ENCODE measurements at regions not wholly inside any gene's neighbourhood (a gene's known extent, or its start where the extent isn't known, plus 50 kb on each side); places are given as distances from the start of the nearest gene placed in this dataset.
A peak's percentile ranks its signal among the peaks of the same experiment; 100 is the strongest.

DNA sequence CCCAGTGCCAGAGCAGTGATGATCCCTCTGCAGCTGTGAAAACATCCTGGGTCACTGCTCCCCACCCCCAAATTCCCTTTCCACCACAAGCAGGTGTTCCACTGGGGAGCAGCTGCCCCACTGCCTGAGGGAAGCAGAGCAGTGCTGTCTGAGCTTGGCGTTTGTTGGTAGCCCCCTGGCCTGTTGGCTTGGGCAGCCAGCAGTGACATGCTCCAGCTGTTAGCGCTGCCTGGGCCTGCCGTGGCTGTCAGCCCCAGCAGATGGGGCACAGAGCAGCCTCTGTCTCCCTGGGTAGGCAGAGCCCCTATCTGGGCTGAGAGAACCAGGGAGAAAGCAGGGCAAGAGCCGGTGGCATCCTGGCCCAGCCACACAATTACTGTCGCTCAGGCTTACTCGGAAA lies 247.7 kb downstream of the GLI2 start:
- peak; percentile 9 for DNase-seq

DNA sequence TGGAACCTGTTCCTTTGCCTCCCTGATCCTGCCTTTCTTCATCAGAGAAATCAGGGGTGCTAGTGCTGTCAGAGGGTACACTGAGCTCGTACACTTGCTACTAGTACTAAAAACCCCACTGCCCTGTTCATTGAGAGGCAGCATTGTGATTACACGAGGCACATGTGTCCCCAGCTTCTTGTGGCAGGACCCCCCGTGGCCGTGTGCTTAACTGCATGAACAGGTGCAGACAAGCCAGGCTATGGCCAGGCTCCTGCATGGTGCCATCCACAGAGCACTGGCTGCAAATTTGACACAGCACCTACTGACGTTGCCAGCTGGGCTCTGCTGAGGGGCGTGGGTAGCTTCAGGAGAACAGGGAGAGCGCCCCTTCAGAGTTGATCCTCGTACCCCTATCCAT lies 248.4 kb downstream of the GLI2 start:
- no peak for DNase-seq

DNA sequence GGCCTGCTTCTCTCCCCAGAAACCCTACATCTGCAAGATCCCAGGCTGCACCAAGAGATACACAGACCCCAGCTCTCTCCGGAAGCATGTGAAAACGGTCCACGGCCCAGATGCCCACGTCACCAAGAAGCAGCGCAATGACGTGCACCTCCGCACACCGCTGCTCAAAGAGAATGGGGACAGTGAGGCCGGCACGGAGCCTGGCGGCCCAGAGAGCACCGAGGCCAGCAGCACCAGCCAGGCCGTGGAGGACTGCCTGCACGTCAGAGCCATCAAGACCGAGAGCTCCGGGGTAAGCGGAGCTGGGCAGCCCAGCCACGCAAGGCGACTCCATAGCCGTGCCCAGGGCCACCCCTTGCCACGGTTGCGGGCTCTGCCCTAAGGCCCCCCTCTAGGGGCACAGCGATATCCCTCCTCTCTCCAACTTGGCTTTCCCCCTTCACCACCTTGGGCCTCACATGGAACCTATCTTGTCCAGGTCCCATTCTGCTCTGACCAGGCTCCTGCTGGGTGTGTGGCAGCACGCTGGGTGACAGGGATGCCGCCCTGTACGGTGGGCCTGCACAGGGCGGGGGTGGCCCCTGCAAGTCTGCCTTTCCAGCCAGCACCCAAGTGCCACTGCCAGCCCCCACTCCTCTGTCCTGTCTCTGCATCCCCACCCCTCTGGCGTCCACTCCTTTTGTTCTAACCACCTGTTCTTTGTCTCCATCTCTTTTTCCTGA lies 248.9 kb downstream of the GLI2 start:
- no peak for DNase-seq

DNA sequence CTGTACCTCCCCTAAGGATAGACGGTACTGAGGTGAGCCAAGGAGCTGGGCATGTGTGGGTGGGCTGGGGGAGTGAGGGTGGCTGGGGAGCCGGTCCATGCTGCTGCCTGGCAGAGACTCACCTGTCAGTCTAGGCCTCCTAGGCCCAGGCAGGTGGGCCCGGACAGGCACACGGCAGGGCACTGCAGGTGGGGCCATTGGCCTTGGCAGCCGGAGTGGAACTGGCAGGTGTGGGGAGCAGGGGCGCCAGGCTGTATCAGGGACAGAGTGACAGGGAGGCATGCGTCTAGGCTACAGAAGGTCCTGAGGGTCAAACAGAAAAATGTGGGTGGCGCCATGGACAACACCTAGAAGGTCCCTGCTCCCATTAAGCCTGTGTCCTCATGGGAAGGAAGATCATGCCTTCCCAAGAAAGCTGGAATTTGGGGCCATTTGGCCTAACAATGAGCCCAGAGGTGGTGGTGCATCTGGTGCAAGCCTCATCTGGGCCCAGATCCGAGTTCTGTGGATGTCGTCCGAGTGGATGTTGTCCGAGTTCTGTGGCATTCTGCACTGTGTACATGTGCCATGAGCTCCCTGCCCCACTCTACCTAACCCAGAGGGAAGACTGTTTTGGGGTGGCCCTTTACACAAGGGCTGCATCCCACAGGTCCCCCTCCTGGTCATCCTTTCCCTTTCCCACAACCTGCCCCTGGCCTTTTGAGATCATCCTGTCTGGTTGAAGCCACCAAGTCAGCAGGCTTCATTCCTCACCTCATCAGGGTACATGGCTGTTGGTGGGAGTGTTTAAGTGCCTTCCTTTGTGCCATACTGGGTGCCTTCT lies 249.7 kb downstream of the GLI2 start:
- DNase-seq: no peak

DNA sequence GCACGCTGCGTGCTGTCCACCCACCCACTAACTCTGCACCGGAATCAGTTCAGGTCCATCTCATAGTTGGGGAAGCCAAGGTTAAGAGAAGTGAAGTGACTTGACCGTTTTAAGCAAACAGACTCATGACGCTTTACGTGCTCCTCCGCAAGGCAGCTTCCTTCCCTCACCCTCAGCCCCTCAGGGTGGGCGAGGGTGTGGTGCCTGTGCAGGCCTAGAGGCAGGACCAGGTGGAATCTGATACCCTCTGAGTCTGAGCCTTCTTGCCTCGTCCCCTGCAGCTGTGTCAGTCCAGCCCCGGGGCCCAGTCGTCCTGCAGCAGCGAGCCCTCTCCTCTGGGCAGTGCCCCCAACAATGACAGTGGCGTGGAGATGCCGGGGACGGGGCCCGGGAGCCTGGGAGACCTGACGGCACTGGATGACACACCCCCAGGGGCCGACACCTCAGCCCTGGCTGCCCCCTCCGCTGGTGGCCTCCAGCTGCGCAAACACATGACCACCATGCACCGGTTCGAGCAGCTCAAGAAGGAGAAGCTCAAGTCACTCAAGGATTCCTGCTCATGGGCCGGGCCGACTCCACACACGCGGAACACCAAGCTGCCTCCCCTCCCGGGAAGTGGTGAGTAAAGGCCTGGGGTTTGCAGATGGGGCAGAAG lies 250.5 kb downstream of the GLI2 start:
- no peak for DNase-seq

DNA sequence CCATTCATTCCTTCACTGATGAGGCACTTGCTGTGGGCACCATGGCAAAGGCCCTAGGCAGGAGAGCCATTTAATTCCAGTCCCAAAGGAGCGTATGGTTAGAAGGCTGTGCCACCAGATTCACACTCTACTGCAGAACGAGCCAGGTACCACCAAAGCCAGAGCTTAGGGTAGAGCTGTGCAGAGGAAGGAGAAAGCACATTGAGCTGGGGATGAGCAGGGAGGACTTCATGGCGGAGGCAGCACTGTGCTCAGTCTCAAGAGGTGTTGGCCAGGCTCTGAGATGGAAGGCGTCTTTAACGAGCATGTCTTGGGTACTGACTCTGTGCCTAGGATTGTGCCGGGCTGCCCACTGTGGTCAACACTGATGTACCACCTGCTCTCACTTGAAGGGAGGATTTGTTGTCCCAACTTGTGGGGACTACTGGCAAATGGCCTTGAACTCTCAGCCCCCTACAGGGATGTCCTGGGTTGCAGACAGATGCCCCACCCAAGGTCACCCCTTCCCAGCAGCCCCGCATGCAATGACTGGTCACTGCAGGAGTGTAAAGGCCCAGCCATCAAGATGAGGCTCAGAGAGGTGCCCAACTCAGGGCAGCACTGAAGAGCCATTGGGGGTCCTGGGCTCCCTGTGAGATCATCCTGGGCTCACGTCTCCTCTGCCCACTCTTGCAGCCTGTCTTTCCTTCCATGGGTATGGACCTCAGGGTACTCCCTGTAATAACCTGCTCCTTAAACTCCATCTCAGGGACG lies 251.4 kb downstream of the GLI2 start:
- no peak for DNase-seq

DNA sequence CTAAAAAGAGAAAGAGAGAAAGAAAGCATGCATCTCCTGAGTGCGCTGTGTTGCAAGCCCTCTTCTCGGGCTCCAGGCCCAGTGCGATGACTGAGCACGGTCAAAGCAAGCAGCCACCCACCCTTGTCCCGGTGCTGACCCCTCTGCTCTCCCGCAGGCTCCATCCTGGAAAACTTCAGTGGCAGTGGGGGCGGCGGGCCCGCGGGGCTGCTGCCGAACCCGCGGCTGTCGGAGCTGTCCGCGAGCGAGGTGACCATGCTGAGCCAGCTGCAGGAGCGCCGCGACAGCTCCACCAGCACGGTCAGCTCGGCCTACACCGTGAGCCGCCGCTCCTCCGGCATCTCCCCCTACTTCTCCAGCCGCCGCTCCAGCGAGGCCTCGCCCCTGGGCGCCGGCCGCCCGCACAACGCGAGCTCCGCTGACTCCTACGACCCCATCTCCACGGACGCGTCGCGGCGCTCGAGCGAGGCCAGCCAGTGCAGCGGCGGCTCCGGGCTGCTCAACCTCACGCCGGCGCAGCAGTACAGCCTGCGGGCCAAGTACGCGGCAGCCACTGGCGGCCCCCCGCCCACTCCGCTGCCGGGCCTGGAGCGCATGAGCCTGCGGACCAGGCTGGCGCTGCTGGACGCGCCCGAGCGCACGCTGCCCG lies 252.5 kb downstream of the GLI2 start:
- DNase-seq: no peak

DNA sequence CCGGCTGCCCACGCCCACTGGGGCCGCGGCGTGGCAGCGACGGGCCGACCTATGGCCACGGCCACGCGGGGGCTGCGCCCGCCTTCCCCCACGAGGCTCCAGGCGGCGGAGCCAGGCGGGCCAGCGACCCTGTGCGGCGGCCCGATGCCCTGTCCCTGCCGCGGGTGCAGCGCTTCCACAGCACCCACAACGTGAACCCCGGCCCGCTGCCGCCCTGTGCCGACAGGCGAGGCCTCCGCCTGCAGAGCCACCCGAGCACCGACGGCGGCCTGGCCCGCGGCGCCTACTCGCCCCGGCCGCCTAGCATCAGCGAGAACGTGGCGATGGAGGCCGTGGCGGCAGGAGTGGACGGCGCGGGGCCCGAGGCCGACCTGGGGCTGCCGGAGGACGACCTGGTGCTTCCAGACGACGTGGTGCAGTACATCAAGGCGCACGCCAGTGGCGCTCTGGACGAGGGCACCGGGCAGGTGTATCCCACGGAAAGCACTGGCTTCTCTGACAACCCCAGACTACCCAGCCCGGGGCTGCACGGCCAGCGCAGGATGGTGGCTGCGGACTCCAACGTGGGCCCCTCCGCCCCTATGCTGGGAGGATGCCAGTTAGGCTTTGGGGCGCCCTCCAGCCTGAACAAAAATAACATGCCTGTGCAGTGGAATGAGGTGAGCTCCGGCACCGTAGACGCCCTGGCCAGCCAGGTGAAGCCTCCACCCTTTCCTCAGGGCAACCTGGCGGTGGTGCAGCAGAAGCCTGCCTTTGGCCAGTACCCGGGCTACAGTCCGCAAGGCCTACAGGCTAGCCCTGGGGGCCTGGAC lies 253.2 kb downstream of the GLI2 start:
- no peak for DNase-seq

DNA sequence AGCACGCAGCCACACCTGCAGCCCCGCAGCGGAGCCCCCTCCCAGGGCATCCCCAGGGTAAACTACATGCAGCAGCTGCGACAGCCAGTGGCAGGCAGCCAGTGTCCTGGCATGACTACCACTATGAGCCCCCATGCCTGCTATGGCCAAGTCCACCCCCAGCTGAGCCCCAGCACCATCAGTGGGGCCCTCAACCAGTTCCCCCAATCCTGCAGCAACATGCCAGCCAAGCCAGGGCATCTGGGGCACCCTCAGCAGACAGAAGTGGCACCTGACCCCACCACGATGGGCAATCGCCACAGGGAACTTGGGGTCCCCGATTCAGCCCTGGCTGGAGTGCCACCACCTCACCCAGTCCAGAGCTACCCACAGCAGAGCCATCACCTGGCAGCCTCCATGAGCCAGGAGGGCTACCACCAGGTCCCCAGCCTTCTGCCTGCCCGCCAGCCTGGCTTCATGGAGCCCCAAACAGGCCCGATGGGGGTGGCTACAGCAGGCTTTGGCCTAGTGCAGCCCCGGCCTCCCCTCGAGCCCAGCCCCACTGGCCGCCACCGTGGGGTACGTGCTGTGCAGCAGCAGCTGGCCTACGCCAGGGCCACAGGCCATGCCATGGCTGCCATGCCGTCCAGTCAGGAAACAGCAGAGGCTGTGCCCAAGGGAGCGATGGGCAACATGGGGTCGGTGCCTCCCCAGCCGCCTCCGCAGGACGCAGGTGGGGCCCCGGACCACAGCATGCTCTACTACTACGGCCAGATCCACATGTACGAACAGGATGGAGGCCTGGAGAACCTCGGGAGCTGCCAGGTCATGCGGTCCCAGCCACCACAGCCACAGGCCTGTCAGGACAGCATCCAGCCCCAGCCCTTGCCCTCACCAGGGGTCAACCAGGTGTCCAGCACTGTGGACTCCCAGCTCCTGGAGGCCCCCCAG lies 254.1 kb downstream of the GLI2 start:
- DNase-seq: no peak

DNA sequence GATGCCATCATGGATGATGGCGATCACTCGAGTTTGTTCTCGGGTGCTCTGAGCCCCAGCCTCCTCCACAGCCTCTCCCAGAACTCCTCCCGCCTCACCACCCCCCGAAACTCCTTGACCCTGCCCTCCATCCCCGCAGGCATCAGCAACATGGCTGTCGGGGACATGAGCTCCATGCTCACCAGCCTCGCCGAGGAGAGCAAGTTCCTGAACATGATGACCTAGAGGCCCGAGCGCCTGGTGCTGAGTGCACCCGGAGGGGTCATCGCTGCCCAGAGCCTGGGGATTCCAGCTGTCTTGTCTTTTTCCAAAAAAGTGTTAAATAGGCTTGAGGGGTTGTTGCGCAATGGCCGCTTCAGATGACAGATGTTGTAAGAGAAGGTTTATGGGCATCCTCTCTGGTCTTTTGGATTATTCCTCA lies 254.8 kb downstream of the GLI2 start:
- DNase-seq: no peak

DNA sequence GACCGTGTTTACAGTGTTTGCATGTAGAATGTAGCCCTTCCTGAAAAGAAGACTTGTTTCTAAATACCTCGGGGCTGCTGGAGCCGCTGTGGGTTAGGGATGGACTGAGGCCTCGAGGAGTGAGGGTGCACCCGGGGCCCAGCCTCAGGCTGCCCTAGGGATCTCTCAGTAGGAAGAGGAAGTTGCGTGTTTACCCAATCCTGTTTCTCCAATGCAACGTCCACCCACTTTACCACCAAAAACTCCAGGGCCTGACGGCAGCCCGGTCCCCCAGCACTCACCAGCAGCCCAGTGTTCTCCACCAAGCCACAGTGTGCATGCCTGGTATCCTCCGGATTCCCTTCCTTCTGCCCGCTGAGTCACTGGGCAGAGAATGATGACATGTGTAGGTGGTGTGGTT lies 255.8 kb downstream of the GLI2 start:
- no peak for DNase-seq

DNA sequence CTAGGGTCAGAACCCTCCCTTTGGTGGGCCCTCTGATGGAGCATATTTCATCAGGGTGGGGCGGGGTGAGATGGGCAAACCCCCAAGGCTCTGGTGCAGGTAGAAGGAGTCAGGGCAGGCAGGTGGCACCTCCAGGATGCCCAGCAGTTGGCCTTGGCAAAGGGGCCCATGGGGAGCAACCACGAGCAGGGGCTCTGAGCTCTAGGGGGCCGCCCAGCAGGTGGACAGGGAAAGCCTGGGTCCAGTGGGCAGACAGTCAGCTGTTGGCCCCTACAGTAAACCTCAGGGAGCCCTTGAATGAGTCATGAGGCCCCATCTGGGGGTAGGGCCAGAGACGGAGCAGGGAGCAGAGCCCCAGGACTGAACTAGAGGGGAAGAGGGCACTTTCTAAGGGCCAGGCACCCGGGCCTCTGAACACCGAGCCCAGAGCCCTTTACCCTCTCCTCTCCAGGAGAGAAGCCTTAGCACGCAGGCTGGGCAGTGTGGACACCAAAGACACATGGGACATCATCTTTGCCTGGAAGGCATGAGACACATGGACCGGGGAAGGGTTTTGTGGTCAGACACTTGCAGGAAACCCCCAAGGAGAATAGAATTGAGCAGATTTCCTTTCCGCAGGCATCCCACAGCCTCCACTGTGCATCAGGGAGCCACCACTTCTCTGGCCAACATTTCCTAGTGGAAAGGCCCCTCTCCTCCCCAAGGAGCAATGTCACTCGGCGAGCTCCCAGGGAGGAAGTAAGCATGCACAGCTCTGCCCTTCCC lies 257.3 kb downstream of the GLI2 start:
- DNase-seq: no peak

DNA sequence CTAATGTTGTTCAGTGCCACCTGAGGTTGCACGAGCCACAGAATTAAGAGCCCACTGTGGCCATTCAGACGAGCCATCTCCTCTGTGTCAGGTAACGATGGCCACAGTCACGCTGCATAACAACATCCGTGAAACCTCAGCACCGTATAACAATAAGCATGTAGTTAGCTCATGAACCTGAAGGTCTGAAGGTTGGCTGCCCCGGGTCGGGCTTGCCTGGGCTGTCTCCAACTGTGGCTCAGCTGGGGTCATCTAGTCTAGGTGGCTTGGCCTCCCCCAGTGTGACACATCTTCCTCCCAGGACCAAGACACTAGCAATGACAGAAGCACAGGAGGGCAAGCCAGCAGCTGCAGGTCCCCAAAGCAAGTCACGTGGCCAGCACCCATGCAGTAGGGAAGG lies 258.0 kb downstream of the GLI2 start:
- DNase-seq: no peak

DNA sequence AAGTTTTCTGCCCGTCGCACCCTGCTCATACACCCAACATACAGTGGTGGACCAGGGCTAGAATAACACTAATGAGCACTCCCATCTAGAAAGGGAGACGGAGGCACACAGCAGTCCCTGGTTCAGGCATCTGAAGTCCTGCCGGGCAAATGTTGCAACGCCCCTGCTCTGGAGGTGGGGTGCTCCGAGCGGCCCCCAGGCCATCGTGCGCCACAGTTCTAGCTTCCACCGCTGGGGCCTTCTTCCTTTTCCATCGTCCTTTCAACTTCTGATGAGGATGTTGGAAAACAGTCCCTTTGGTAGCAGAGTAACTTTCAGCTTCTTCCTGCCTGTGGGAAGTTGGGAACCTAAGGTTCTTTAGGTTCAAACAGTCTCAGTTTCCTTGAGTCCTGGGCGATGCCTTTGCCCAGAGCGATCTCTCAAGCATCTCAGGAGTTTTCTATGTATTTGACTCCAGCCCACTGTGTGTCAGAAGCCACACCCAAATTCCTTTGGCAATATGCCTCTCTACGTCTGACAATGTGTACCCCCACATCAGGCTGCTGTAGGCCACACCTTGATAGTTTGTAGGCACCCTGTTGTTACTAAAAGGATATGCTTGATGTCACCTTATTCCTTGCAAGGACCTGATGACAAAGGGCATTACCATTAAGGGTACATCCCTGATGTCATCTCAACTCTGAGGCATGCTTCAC lies 258.8 kb downstream of the GLI2 start:
- DNase-seq: no peak

DNA sequence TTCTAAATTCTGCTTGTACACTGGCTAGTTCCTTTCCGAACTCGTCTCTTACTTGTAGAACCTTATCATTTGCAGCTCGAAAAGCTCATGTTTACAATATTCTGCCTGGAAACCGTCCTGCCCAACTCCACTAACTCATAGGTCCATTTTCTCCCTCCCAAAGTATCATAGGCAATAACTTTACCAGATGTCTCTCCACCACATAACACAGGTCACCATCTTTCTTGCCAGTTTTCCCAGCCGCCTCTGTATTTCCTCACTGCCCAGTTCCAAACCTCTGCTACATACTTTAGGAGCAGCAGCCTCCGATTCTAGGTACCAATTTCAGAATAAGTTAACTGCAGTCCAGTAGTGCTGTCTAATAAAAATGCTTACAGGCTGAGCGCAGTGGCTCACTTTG lies 259.5 kb downstream of the GLI2 start:
- DNase-seq: no peak

DNA sequence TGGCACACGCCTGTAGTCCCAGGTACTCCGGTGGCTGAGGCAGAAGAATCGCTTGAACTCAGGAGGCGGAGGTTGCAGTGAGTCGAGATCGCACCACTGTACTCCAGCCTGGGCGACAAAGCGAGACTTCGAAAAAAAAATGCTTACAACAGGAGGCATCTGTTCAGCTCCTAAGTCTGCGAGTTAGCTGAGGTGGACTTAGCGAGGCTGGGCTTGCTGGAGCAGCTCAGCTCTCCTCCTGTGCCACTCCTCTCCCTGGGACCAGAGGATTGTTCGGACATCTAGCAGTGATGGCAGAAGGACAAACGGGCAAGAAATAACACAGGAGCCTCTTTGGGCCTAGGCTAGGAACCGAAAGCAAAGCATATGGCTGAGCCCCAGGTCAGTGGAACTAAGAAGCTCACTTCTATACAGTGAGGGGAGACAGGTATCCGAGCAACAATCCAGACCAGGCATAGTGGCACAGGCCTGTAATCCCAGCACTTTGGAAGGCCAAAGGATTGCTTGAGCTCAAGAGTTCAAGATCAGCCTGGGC lies 260.1 kb downstream of the GLI2 start:
- DNase-seq: no peak

DNA sequence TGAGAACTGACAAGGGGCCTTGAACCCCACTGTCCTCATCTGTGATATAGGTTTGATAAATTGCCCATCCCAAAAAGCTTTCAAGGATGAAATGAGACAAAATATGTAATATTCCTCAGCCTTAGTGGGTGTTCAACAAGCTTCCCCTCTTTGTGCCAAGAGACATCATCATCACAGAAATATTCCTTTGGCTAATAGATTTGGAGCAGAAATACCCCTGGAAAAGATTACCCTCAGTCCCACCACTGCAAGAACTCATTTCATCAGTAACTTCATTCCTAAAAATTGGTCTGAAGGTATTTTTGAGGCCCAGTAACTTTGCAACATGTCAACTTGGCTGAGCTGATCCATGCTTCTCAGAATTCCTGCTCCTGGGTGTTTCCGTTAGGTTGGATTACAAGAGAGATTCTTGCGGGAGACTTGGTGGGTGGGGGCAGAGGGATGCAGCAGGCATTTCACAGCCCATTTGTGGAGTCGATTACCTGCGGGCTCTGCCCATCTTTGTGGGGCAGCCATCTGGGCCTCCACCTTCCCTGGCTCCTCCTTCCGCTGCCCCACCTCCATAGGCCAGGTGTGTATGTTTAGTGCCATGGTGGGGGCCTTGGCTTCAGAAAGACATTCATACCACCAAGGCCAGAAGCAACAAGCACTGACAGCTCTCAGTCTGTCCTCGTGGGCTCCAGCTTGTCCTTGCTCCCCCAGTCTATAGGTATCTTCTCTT lies 263.9 kb downstream of the GLI2 start:
- DNase-seq: no peak

DNA sequence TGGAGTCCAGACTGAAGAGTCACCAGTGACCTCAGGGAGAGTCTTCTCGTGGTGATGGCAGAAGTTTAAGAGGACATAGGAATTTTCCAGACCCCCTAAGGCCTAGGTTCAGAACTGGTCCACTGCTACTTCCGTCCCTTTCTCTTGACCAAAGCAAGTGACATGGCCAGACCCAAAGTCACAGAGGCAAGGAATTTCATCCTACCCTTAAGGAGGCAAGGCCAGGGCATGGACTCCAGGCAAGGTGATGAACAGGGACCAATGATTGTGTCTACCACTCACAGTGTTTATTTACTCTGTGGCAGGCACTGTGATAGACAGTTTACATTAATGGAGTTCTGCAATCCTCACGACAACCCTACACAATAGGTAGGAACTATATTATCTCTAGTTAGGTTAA lies 265.1 kb downstream of the GLI2 start:
- no peak for DNase-seq
